Mesothelial cell of epicardium (in vitro differentiated cells): ENCODE measurements at regions not wholly inside any gene's neighbourhood (a gene's known extent, or its start where the extent isn't known, plus 50 kb on each side); places are given as distances from the start of the nearest gene placed in this dataset.

Experiments used
- DNase-seq, 2 experiments: peaks; one replicate each; pipeline ENCODE4 v3.0.0; 2021; ENCODE audit warnings: low spot score in 2 of 2; ENCODE audit not compliant: unreplicated experiment in 2 of 2
- H3K27ac Mint-ChIP-seq: 2 replicates; pipeline ENCODE4 v1.8.0; 2021; ENCODE audit warnings: mixed read lengths
- H3K27me3 Mint-ChIP-seq: 2 replicates; pipeline ENCODE4 v1.8.0; 2021; ENCODE audit warnings: low read depth, mixed read lengths
- H3K36me3 Mint-ChIP-seq: 2 replicates; pipeline ENCODE4 v1.8.0; 2021; ENCODE audit warnings: mixed read lengths
- H3K4me1 Mint-ChIP-seq: 2 replicates; pipeline ENCODE4 v1.8.0; 2021; ENCODE audit warnings: mixed read lengths
- H3K4me3 Mint-ChIP-seq: 2 replicates; pipeline ENCODE4 v1.8.0; 2021; ENCODE audit warnings: mild to moderate bottlenecking, moderate library complexity, mixed read lengths
- H3K9me3 Mint-ChIP-seq: 2 replicates; pipeline ENCODE4 v1.8.0; 2021; ENCODE audit warnings: mixed read lengths
- CTCF ChIP-seq: fragments of 200-600 bp; sonication (generic); IDR thresholded peaks from one replicate; pipeline ENCODE4 v1.5.0; 2021; ENCODE audit warnings: antibody characterized with exemption; ENCODE audit not compliant: unreplicated experiment

- TF ChIP-seq CTCF = no peak
- Mint-ChIP-seq H3K4me1 (peaks cover 5% of the 10 kb centered on the region), H3K27ac (no peak overlapping the region), H3K36me3 (no peaks in the 10 kb centered on the region), H3K27me3 (no peaks in the 10 kb centered on the region), H3K4me3 (no peak overlapping the region), H3K9me3 (no peaks in the 10 kb centered on the region)
- no peak for DNase-seq
Observed at GRCh38 chr11:134575504-134576230, 163.6 kb upstream of the B3GAT1 start.

DNA sequence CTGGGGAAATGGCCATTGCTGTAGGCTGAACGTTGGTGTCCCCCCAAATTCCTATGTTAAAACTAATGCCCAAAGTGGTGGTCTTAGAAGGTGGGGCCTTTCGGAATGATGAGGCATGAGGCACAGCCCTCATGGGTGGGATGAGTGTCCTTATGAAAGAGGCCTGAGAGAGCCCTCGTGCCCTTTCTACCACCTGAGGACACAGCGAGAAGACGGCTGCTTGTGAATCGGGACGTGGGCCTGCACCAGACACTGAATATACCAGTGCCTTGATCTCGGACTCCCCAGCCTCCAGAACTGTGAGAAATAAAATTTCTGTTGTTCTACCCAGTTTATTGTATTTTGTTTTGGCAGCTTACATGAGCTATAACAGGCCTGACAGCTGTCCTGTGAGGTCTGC, 162.9 kb upstream of the B3GAT1 start:
- Mint-ChIP-seq H3K4me1 (peaks cover 2% of the 10 kb centered on the region), H3K27me3 (no peaks in the 10 kb centered on the region), H3K36me3 (no peaks in the 10 kb centered on the region), H3K27ac (no peak overlapping the region), H3K4me3 (no peak overlapping the region), H3K9me3 (no peaks in the 10 kb centered on the region)
- no peak for DNase-seq
- no peak for TF ChIP-seq CTCF

DNA sequence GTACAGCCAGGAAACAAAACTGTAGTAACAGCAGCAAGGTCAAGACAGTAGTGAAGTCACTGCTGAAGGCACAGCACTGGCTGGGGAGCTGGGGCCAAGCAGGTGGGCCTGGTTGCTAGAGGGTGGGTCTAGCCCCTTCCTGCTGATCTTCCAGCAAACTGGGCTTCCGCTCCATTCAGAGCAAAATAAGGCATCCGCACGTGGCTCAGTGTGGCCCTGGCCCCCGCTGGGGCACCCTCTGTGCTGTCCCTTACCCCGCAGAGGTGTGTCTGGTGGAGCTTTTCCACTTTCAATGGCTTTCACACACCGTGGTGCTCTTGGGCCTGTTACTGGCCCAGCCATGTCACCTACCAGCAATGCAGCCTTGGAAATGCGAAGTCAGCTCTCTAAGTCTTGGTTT, 162.4 kb upstream of the B3GAT1 start:
- no peak for TF ChIP-seq CTCF

GRCh38 chr11:134573857-134574256, 161.8 kb upstream of the B3GAT1 start:
- Mint-ChIP-seq H3K27me3 (peaks cover 2% of the 10 kb centered on the region), H3K4me1 (no peaks in the 10 kb centered on the region)
- no peak for DNase-seq

More for the DNA sequence above, 162.4 kb upstream of the B3GAT1 start:
- no peaks in the 10 kb centered on the region for H3K9me3 Mint-ChIP-seq
- H3K27me3 Mint-ChIP-seq = no peaks in the 10 kb centered on the region
- no peak for DNase-seq
- no peaks in the 10 kb centered on the region for H3K36me3 Mint-ChIP-seq
- H3K4me3 Mint-ChIP-seq = no peak overlapping the region
- H3K27ac Mint-ChIP-seq = no peak overlapping the region
- H3K4me1 Mint-ChIP-seq = no peaks in the 10 kb centered on the region

DNA sequence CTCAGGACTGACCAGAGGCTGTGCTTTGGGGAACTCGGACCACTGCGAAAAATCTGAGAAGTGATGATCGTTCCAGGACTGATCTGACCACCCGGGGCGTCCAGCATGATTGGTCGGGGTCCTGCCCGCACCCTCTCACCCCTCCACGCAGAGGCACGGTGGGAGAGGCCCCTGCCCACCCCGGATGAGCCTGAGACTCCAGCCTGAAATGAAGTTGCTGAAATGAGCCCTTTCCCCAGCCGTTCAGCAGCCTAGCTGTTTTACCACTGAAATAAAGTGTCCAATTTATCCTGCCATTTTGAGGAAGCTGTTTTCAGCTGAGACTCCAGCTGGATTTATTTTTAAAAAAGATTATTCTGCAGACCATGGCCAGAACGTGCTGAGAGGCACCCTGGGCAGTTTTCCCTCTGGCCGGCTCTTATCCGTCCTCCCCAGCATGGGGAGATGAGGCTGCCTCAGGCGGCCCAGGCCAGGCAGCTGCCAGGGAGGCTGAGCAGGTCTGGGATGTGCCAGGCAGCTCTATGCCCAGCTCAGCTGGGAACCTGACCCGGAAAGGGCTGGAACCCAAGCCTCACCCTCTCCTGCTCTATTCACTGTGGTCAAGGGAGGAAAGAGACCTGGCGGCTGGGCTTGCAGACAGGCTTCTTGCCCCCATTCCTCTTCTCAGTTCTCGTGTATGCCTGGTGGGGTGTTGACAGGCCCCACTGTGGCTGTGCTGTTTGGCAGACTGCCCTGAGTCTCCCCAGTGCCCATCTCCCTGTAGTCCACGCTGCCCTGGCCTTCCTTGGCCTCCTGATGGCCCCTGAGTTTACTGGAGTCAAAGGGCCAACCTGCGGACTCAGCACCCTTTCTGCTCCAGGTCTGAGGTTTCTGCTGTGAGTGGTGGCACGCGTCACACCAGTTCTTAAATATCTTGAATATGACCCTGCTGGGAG, 161.0 kb upstream of the B3GAT1 start:
- Mint-ChIP-seq H3K9me3 (no peaks in the 10 kb centered on the region), H3K36me3 (no peaks in the 10 kb centered on the region), H3K27me3 (peaks cover 2% of the 10 kb centered on the region), H3K4me1 (no peaks in the 10 kb centered on the region), H3K4me3 (no peak overlapping the region), H3K27ac (no peak overlapping the region)
- TF ChIP-seq CTCF = no peak
- no peak for DNase-seq

More at GRCh38 chr11:134573857-134574256, 161.8 kb upstream of the B3GAT1 start:
- H3K36me3 Mint-ChIP-seq = no peaks in the 10 kb centered on the region
- no peak for TF ChIP-seq CTCF
- H3K27ac Mint-ChIP-seq = no peak overlapping the region
- H3K9me3 Mint-ChIP-seq = no peaks in the 10 kb centered on the region
- no peak overlapping the region for H3K4me3 Mint-ChIP-seq
